WTC11 (cell line): ENCODE measurements at regions not wholly inside any gene's neighbourhood (a gene's known extent, or its start where the extent isn't known, plus 50 kb on each side); places are given as distances from the start of the nearest gene placed in this dataset.

Source experiments
- ATAC-seq: fragments of 200-7000 bp; cut with Tn5 transposase; 2 replicates; pipeline ENCODE4 v1.10.0; 2021; ENCODE audit warnings: mild to moderate bottlenecking, moderate library complexity
- CTCF ChIA-PET: fragments of 300-600 bp; sonication (Branson Sonifier 250); formaldehyde crosslinking; loops from one replicate; lab custom pipeline; 2021; ENCODE audit warnings: antibody characterized with exemption; lab: Charles Lee
- POLR2A ChIA-PET: fragments of 350-600 bp; sonication (Branson Sonifier 250); formaldehyde crosslinking; loops from one replicate; lab custom pipeline; 2021; ENCODE audit warnings: antibody characterized with exemption; lab: Charles Lee
- DNase-seq: peaks from one replicate; pipeline ENCODE4 v3.0.0; 2021; ENCODE audit warnings: low spot score
- H3K27ac Mint-ChIP-seq: 2 replicates; pipeline ENCODE4 v1.8.0; 2021; ENCODE audit warnings: mixed read lengths
- H3K27me3 Mint-ChIP-seq: 2 replicates; pipeline ENCODE4 v1.8.0; 2021; ENCODE audit warnings: low read depth, mild to moderate bottlenecking, moderate library complexity, mixed read lengths
- H3K36me3 Mint-ChIP-seq: 2 replicates; pipeline ENCODE4 v1.8.0; 2021; ENCODE audit warnings: mixed read lengths
- H3K4me1 Mint-ChIP-seq: 2 replicates; pipeline ENCODE4 v1.8.0; 2022; ENCODE audit warnings: mixed read lengths
- H3K4me3 Mint-ChIP-seq: 2 replicates; pipeline ENCODE4 v1.8.0; 2021; ENCODE audit warnings: mild to moderate bottlenecking, moderate library complexity, mixed read lengths
- H3K9me3 Mint-ChIP-seq: 2 replicates; pipeline ENCODE4 v1.8.0; 2021; ENCODE audit warnings: mixed read lengths
- AR ChIP-seq: fragments of 250-450 bp; sonication (Bioruptor Pico); IDR thresholded peaks from 2 replicates; pipeline ENCODE4 v1.9.0; 2021; ENCODE audit warnings: mild to moderate bottlenecking
- ATF1 ChIP-seq: sonication (generic); formaldehyde crosslinking; IDR thresholded peaks from 2 replicates; pipeline ENCODE4 v1.8.1; 2023; ENCODE audit warnings: mild to moderate bottlenecking, moderate library complexity, missing genetic modification reagents
- CREB1 ChIP-seq: sonication (generic); formaldehyde crosslinking; IDR thresholded peaks from 2 replicates; pipeline ENCODE4 v1.8.0; 2023; ENCODE audit warnings: mild to moderate bottlenecking, missing genetic modification reagents
- FOXK1 ChIP-seq: sonication (generic); formaldehyde crosslinking; IDR thresholded peaks from 2 replicates; pipeline ENCODE4 v1.8.0; 2022; ENCODE audit warnings: mild to moderate bottlenecking, moderate library complexity, missing genetic modification reagents
- NR1H2 ChIP-seq: sonication (generic); formaldehyde crosslinking; IDR thresholded peaks from 2 replicates; pipeline ENCODE4 v1.9.0; 2021; ENCODE audit warnings: mild to moderate bottlenecking, moderate library complexity, missing genetic modification reagents
- RELA ChIP-seq: sonication (generic); formaldehyde crosslinking; IDR thresholded peaks from 2 replicates; pipeline ENCODE4 v1.8.1; 2022; ENCODE audit warnings: missing genetic modification reagents, mild to moderate bottlenecking, borderline replicate concordance
- TCF7 ChIP-seq: sonication (generic); formaldehyde crosslinking; IDR thresholded peaks from 2 replicates; pipeline ENCODE4 v1.8.0; 2022; ENCODE audit warnings: mild to moderate bottlenecking, low read depth, missing genetic modification reagents, moderate library complexity
- ZNF138 ChIP-seq: sonication (generic); formaldehyde crosslinking; conservative IDR thresholded peaks from 2 replicates; pipeline ENCODE4 v1.8.1; 2022; ENCODE audit warnings: mild to moderate bottlenecking, moderate library complexity, missing genetic modification reagents
- ZNF219 ChIP-seq: sonication (generic); formaldehyde crosslinking; IDR thresholded peaks from 2 replicates; pipeline ENCODE4 v1.8.0; 2023; ENCODE audit warnings: missing genetic modification reagents, mild to moderate bottlenecking, borderline replicate concordance
- ZNF263 ChIP-seq: sonication (generic); formaldehyde crosslinking; IDR thresholded peaks from 2 replicates; pipeline ENCODE4 v1.8.1; 2022; ENCODE audit warnings: low read depth, mild to moderate bottlenecking, moderate library complexity, missing genetic modification reagents
- TF ChIP-seq, protein P1 (sequence below): sonication (generic); formaldehyde crosslinking; IDR thresholded peaks from 2 replicates; pipeline ENCODE4 v1.8.1; 2023; ENCODE audit warnings: mild to moderate bottlenecking, missing genetic modification reagents, moderate library complexity

GRCh38 chr4:135672202-135672601 lies 1470.6 kb upstream of the PABPC4L start:
- Mint-ChIP-seq H3K4me1 (no peaks in the 10 kb centered on the region), H3K27ac (no peak overlapping the region), H3K27me3 (no peaks in the 10 kb centered on the region), H3K36me3 (no peaks in the 10 kb centered on the region), H3K4me3 (no peak overlapping the region), H3K9me3 (no peaks in the 10 kb centered on the region)
- ATAC-seq (no peak), DNase-seq (no peak)
- POLR2A ChIA-PET: no interaction called here
- CTCF ChIA-PET: no interaction called here
- TF ChIP-seq ZNF263 (CRISPR knock-in tag): no peak

- Mint-ChIP-seq H3K27ac (no peak overlapping the region), H3K4me3 (no peak overlapping the region), H3K9me3 (no peaks in the 10 kb centered on the region), H3K27me3 (no peaks in the 10 kb centered on the region), H3K36me3 (no peaks in the 10 kb centered on the region), H3K4me1 (no peaks in the 10 kb centered on the region)
- ChIA-PET POLR2A (no interaction called here), CTCF (no interaction called here)
- DNase-seq (no peak), ATAC-seq (no peak)
- TF ChIP-seq ATF1 (no peak), RELA (no peak), ZNF219 (CRISPR knock-in tag) (no peak), NR1H2 (CRISPR knock-in tag) (no peak), CREB1 (no peak), ZNF138 (no peak), FOXK1 (no peak), TCF7 (no peak), AR (CRISPR knock-in tag) (no peak)
- TF ChIP-seq, protein P1, sequence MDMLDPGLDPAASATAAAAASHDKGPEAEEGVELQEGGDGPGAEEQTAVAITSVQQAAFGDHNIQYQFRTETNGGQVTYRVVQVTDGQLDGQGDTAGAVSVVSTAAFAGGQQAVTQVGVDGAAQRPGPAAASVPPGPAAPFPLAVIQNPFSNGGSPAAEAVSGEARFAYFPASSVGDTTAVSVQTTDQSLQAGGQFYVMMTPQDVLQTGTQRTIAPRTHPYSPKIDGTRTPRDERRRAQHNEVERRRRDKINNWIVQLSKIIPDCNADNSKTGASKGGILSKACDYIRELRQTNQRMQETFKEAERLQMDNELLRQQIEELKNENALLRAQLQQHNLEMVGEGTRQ (CRISPR knock-in tag): no peak
Measured at GRCh38 chr4:135670548-135670947, 1469.0 kb upstream of the PABPC4L start.
